Muscle layer of duodenum (tissue), 2 donors: ENCODE measurements at regions not wholly inside any gene's neighbourhood (a gene's known extent, or its start where the extent isn't known, plus 50 kb on each side); places are given as distances from the start of the nearest gene placed in this dataset.
"Not testable (repeated sequence)": the region's sequence is repeated elsewhere in the genome, so short reads cannot be mapped to it uniquely, and the experiment has no call there.

ENCODE experiments used
- H3K27ac ChIP-seq: one replicate; pipeline ENCODE4 v1.7.0; 2013; ENCODE audit warnings: mild to moderate bottlenecking, low read length
- H3K27me3 ChIP-seq: one replicate; pipeline ENCODE4 v1.7.0; 2013; ENCODE audit warnings: low read depth, mild to moderate bottlenecking, control low read depth, low read length
- H3K36me3 ChIP-seq, 2 donors: one replicate each; pipeline ENCODE4 v1.7.0; 2013; ENCODE audit warnings: low read length in 2 of 2, control low read depth in 1 of 2, mild to moderate bottlenecking in 1 of 2; ENCODE audit not compliant: insufficient read depth in 2 of 2, control insufficient read depth in 1 of 2
- H3K4me1 ChIP-seq, 2 donors: one replicate each; pipeline ENCODE4 v1.7.0; 2013; ENCODE audit warnings: low read length in 2 of 2, mild to moderate bottlenecking in 2 of 2, control low read depth in 1 of 2, moderate library complexity in 1 of 2; ENCODE audit not compliant: insufficient read depth in 2 of 2, control insufficient read depth in 1 of 2
- H3K4me3 ChIP-seq, 2 donors: one replicate each; pipeline ENCODE4 v1.7.0; 2013; ENCODE audit warnings: low read length in 2 of 2, low read depth in 1 of 2, mild to moderate bottlenecking in 1 of 2
- H3K9me3 ChIP-seq, 2 donors: one replicate each; pipeline ENCODE4 v1.7.0; 2013; ENCODE audit warnings: low read length in 2 of 2, control low read depth in 1 of 2, mild to moderate bottlenecking in 1 of 2; ENCODE audit not compliant: control insufficient read depth in 1 of 2
- donor health status: healthy.

DNA sequence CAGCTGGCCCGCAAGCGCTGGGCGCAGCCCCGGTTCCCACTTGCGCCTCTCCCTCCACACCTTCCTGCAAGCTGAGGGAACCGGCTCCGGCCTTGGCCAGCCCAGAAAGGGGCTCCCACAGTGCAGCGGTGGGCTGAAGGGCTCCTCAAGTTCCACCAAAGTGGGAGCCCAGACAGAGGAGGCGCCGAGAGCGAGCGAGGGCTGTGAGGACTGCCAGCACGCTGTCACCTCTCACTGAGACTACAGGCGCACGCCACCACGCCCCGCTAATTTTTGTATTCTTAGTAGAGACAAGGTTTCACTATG lies 103.3 kb upstream of the KMT2C start:
- not testable (repeated sequence) for H3K36me3 ChIP-seq, H3K27ac ChIP-seq, H3K9me3 ChIP-seq, H3K4me3 ChIP-seq, H3K4me1 ChIP-seq, H3K27me3 ChIP-seq

- H3K9me3 ChIP-seq, H3K27me3 ChIP-seq, H3K27ac ChIP-seq, H3K36me3 ChIP-seq, H3K4me3 ChIP-seq, H3K4me1 ChIP-seq: not testable (repeated sequence)
Measured at GRCh38 chr7:152538346-152539189, 102.8 kb upstream of the KMT2C start.

DNA sequence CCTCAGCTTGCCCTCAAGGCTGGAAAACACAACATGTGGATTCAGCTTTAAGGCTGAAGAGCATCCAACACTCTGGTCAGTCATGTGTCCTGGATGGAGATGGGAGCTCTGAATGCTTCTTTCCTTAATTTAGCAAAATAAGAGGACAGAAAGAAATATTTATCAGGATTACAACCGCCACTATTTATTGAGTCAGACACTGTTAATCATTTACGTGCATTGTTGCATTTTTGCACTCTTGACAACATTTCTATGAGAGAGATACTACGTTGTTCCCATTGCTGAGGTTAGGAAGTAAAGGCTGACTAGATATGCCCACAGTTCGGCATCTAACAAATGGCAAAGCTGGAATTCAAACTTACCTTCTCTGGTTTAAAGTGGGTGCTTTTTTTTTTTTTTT lies 101.8 kb upstream of the KMT2C start:
- Histone ChIP-seq H3K9me3 (peaks cover 0 to 2% of the 10 kb centered on the region in 2 donors), H3K36me3 (no peaks in the 10 kb centered on the region), H3K27me3 (no peaks in the 10 kb centered on the region), H3K4me3 (no peak overlapping the region), H3K27ac (no peak overlapping the region), H3K4me1 (no peaks in the 10 kb centered on the region)

DNA sequence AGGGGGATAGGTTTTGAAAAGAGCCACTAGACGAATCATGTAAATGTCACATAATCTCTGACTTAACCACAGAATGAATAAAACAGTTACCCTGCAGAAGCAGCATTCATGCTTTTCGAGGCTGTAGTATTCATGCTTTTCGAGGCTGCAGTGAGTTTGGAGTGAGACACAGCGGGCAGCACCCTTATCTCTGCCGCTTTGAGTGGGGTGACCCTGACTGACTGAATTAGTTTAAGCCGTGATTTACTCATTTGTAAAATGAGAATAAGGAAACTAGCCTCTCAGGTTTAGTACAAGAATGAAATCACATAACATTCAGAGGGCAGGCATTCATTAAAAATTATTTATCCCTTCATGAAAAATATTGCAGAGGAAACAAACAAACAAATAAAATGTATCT lies 92.8 kb upstream of the KMT2C start:
- H3K9me3 ChIP-seq, result peaks cover 0 to 2% of the 10 kb centered on the region in 2 donors
- H3K4me3 ChIP-seq, result no peak overlapping the region
- no peak overlapping the region for H3K27ac ChIP-seq
- no peaks in the 10 kb centered on the region for H3K36me3 ChIP-seq
- peaks cover 0 to 4% of the 10 kb centered on the region in 2 donors for H3K4me1 ChIP-seq
- H3K27me3 ChIP-seq, result no peaks in the 10 kb centered on the region

DNA sequence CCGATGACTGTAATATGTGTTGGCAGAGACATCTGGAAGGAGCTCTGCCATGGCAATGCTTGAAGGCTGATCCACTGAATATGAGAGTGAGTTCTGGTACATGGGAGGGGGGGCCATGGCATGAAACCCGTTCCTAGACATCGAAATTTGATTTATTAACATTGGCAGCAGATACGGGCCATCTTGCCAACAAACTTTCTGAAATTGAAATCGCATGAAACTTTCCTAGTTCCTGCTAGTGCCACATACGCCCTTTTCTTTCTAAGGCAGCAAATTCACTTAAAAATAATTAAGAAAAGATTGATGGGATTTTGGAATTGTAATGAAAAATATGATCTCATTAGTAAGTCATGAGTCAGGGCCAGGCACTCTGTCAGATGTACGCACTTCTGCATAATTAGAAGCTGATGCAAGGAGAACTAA lies 91.8 kb upstream of the KMT2C start:
- H3K36me3 ChIP-seq, result no peaks in the 10 kb centered on the region
- peaks cover 0 to 8% of the 10 kb centered on the region in 2 donors for H3K4me1 ChIP-seq
- no peak overlapping the region for H3K4me3 ChIP-seq
- no peaks in the 10 kb centered on the region for H3K9me3 ChIP-seq
- no peaks in the 10 kb centered on the region for H3K27me3 ChIP-seq
- H3K27ac ChIP-seq, result no peak overlapping the region

- no peaks in the 10 kb centered on the region for H3K27me3 ChIP-seq
- no peak overlapping the region for H3K27ac ChIP-seq
- H3K4me3 ChIP-seq, result no peak overlapping the region
Measured at GRCh38 chr7:152523916-152524315, 88.1 kb upstream of the KMT2C start.

GRCh38 chr7:152522571-152523067 lies 86.8 kb upstream of the KMT2C start:
- peaks cover 0 to 14% of the 10 kb centered on the region in 2 donors for H3K4me1 ChIP-seq
- no peaks in the 10 kb centered on the region for H3K9me3 ChIP-seq
- H3K27ac ChIP-seq, result no peak overlapping the region
- H3K4me3 ChIP-seq, result peak overlapping the region; percentile 43 to 46
- no peaks in the 10 kb centered on the region for H3K27me3 ChIP-seq
- H3K36me3 ChIP-seq, result no peaks in the 10 kb centered on the region

More at GRCh38 chr7:152523916-152524315, 88.1 kb upstream of the KMT2C start:
- peaks cover 0 to 14% of the 10 kb centered on the region in 2 donors for H3K4me1 ChIP-seq
- no peaks in the 10 kb centered on the region for H3K36me3 ChIP-seq
- H3K9me3 ChIP-seq, result no peaks in the 10 kb centered on the region

DNA sequence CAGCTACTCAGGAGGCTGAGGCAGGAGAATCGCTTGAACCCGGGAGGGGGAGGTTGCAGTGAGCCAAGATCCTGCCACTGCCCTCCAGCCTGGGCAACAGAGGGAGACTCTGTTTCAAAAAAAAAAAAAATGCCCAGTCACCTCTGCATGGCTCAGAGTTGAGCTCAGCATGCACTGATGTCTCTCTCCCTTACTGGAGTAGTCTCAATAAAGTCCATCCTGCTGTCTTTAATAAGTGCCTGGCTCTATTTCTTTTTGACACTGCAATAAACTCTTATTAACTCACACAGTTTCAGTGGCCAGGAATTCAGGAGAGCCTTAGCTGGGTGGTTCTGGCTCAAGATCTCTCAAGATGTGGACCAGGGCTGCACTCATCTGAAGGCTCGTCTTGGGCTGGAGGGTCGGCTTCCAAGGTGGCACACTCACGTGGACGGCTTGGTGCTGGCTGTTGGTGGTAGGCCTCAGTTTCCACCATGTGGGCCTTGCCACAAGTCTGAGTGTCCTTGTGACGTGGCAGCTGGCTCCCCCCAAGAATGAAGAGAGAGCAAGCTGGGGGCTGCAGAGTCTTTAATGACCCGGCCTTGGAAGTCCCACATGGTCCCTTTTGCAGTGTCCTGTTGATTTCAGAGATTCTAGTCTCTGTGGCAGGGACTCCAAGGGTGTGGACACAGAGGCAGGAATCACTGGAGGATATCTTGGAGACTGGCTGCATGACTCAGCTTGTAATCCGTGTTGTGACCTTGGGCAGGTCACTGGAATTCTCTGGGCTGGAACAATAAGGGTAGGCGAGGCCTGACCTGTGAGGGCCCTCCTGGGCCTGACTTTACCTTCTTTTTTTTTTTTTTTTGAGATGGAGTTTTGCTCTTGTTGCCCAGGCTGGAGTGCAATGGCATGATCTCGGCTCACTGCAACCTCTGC lies 85.9 kb upstream of the KMT2C start:
- no peak overlapping the region for H3K27ac ChIP-seq
- H3K9me3 ChIP-seq, result no peaks in the 10 kb centered on the region
- H3K4me3 ChIP-seq, result no peak overlapping the region
- peaks cover 0 to 11% of the 10 kb centered on the region in 2 donors for H3K4me1 ChIP-seq
- no peaks in the 10 kb centered on the region for H3K36me3 ChIP-seq
- H3K27me3 ChIP-seq, result no peaks in the 10 kb centered on the region

GRCh38 chr7:152520861-152521302 lies 85.1 kb upstream of the KMT2C start:
- Histone ChIP-seq H3K4me3 (no peak overlapping the region), H3K27ac (no peak overlapping the region), H3K36me3 (no peaks in the 10 kb centered on the region), H3K4me1 (peaks cover 0 to 11% of the 10 kb centered on the region in 2 donors), H3K9me3 (no peaks in the 10 kb centered on the region), H3K27me3 (no peaks in the 10 kb centered on the region)

DNA sequence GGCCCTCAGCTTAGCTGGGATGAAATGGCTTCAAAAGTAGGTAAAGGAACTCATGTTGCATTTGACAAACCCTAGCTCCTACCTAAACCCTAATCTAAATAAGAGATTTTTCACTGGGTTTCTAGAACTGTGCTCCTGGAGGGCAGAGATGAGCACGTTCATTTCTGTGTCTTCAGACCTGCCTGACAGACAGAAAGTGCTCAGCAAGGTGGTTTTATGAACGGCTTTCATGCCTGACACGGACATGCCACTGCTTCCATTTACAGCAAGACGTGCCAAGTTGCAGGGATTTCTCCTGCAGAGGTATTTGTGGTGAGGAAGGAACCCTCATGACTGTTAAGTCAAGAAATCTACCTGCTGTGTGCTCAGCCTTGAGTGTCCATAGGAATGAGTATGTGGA lies 83.5 kb upstream of the KMT2C start:
- no peaks in the 10 kb centered on the region for H3K9me3 ChIP-seq
- no peaks in the 10 kb centered on the region for H3K36me3 ChIP-seq
- no peaks in the 10 kb centered on the region for H3K27me3 ChIP-seq
- H3K27ac ChIP-seq, result no peak overlapping the region
- peaks cover 0 to 11% of the 10 kb centered on the region in 2 donors for H3K4me1 ChIP-seq
- no peak overlapping the region for H3K4me3 ChIP-seq

DNA sequence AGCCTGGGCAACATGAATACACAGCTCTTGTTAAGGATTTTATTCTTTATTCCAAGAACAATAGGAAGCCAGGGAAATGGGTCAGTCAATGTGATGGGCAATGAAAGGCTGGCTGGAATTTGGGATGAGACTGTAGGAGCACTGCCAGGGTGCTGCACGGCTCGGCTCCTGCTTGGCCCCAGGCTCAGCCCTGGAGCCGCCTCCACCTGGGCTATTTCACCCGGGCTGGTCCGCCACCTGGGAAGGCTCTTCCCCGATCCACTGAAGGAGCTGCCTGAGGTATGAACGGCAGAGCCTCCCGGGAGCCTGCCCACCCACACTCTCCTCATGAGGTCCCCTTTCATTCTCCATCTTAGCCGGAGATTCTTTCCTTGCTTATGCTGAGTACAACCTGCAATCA lies 80.4 kb upstream of the KMT2C start:
- Histone ChIP-seq H3K27ac (no peak overlapping the region), H3K9me3 (no peaks in the 10 kb centered on the region), H3K4me1 (no peaks in the 10 kb centered on the region)

More for the DNA sequence above, 80.4 kb upstream of the KMT2C start:
- Histone ChIP-seq H3K36me3 (no peaks in the 10 kb centered on the region), H3K27me3 (no peaks in the 10 kb centered on the region), H3K4me3 (no peak overlapping the region)
